GM23338 (cell line): ENCODE measurements at regions not wholly inside any gene's neighbourhood (a gene's known extent, or its start where the extent isn't known, plus 50 kb on each side); places are given as distances from the start of the nearest gene placed in this dataset.

ENCODE experiments used
- ATAC-seq: fragments of 200-7000 bp; cut with Tn5 transposase; 3 replicates; pipeline ENCODE4 v1.9.1; 2020
- DNase-seq: peaks from one replicate; pipeline ENCODE4 v3.0.0-alpha.2; 2015; ENCODE audit warnings: low spot score
- H2AFZ ChIP-seq: fragments of 200-600 bp; sonication (generic); 2 replicates; pipeline ENCODE4 v1.8.0; 2016; ENCODE audit warnings: antibody characterized with exemption, mild to moderate bottlenecking, moderate library complexity
- H3F3A ChIP-seq: fragments of 200-600 bp; sonication (generic); replicated peaks from 2 replicates; pipeline ENCODE4 v1.8.0; 2017; ENCODE audit warnings: antibody characterized with exemption, mixed run types, low read depth
- H3K27ac ChIP-seq: fragments of 200-600 bp; sonication (generic); 2 replicates; pipeline ENCODE4 v1.6.1; 2016; ENCODE audit warnings: low read depth
- H3K27me3 ChIP-seq: fragments of 200-600 bp; sonication (generic); 2 replicates; pipeline ENCODE4 v1.8.0; 2016; ENCODE audit warnings: mild to moderate bottlenecking, mixed run types, moderate library complexity; ENCODE audit not compliant: insufficient read depth
- H3K36me3 ChIP-seq: fragments of 200-600 bp; sonication (generic); 2 replicates; pipeline ENCODE4 v1.8.0; 2016; ENCODE audit warnings: mild to moderate bottlenecking; ENCODE audit not compliant: insufficient read depth
- H3K4me1 ChIP-seq: fragments of 200-600 bp; sonication (generic); 2 replicates; pipeline ENCODE4 v1.8.0; 2016; ENCODE audit warnings: mild to moderate bottlenecking, moderate library complexity; ENCODE audit not compliant: insufficient read depth
- H3K4me2 ChIP-seq: fragments of 200-600 bp; sonication (generic); 2 replicates; pipeline ENCODE4 v1.7.1; 2017; ENCODE audit warnings: mixed run types
- H3K4me3 ChIP-seq: fragments of 200-600 bp; sonication (generic); 2 replicates; pipeline ENCODE4 v1.6.1; 2016; ENCODE audit warnings: mixed run types
- H3K79me2 ChIP-seq: fragments of 200-600 bp; sonication (generic); replicated peaks from 2 replicates; pipeline ENCODE4 v1.8.0; 2017; ENCODE audit warnings: mild to moderate bottlenecking; ENCODE audit not compliant: insufficient read depth
- H3K9me2 ChIP-seq: fragments of 200-600 bp; sonication (generic); 2 replicates; pipeline ENCODE4 v1.8.0; 2017; ENCODE audit not compliant: insufficient read depth
- H4K20me1 ChIP-seq: fragments of 200-600 bp; sonication (generic); replicated peaks from 2 replicates; pipeline ENCODE4 v1.8.0; 2017; ENCODE audit warnings: mild to moderate bottlenecking; ENCODE audit not compliant: insufficient read depth
- H3K27ac Mint-ChIP-seq: 2 replicates; pipeline ENCODE4 v1.8.0; 2020; ENCODE audit warnings: inconsistent platforms, mild to moderate bottlenecking, moderate library complexity, mixed read lengths
- H3K27me3 Mint-ChIP-seq: 3 replicates; pipeline ENCODE4 v1.8.0; 2022; ENCODE audit warnings: low read depth, mild to moderate bottlenecking, moderate library complexity, mixed read lengths, inconsistent platforms; ENCODE audit not compliant: insufficient read depth, poor library complexity
- H3K36me3 Mint-ChIP-seq: 3 replicates; pipeline ENCODE4 v1.8.0; 2021; ENCODE audit warnings: low read depth, mild to moderate bottlenecking, inconsistent platforms, moderate library complexity, mixed read lengths
- H3K4me1 Mint-ChIP-seq: 3 replicates; pipeline ENCODE4 v1.8.0; 2020; ENCODE audit warnings: mild to moderate bottlenecking, inconsistent platforms, mixed read lengths
- H3K4me3 Mint-ChIP-seq: 3 replicates; pipeline ENCODE4 v1.8.0; 2021; ENCODE audit warnings: moderate library complexity, mild to moderate bottlenecking, inconsistent platforms, mixed read lengths
- H3K9me3 Mint-ChIP-seq: 3 replicates; pipeline ENCODE4 v1.8.0; 2020; ENCODE audit warnings: moderate library complexity, mild to moderate bottlenecking, inconsistent platforms, mixed read lengths
- ETS1 ChIP-seq: IDR thresholded peaks from 2 replicates; pipeline ENCODE4 v1.6.1; 2016; ENCODE audit warnings: antibody characterized with exemption
- EZH2phosphoT487 ChIP-seq: fragments of 200-600 bp; sonication (generic); IDR thresholded peaks from one replicate; pipeline ENCODE4 v1.8.1; 2018; ENCODE audit warnings: antibody characterized with exemption; ENCODE audit not compliant: unreplicated experiment
- STAT1 ChIP-seq: IDR thresholded peaks from one replicate; pipeline ENCODE4 v1.6.1; 2016; ENCODE audit warnings: antibody characterized with exemption; ENCODE audit not compliant: unreplicated experiment
- ZNF114 ChIP-seq: fragments of 250-450 bp; sonication (Bioruptor Pico); IDR thresholded peaks from 2 replicates; pipeline ENCODE4 v1.5.0; 2020; ENCODE audit warnings: mild to moderate bottlenecking, moderate library complexity
- ZNF331 ChIP-seq: fragments of 250-450 bp; sonication (Bioruptor Pico); IDR thresholded peaks from 2 replicates; pipeline ENCODE4 v1.5.0; 2020; ENCODE audit warnings: low read depth, mild to moderate bottlenecking, moderate library complexity
- ZNF462 ChIP-seq: fragments of 250-450 bp; sonication (Bioruptor Pico); IDR thresholded peaks from 2 replicates; pipeline ENCODE4 v1.5.0; 2020; ENCODE audit warnings: mild to moderate bottlenecking, moderate library complexity

- Mint-ChIP-seq H3K9me3 (no peaks in the 10 kb centered on the region; the same call in 2 of the 3 replicates), H3K4me1 (peaks cover 60% of the 10 kb centered on the region), H3K4me3 (no peak overlapping the region), H3K27me3 (peaks cover 10% of the 10 kb centered on the region), H3K36me3 (no peaks in the 10 kb centered on the region; the same call in 2 of the 3 replicates), H3K27ac (no peak overlapping the region)
- Histone ChIP-seq H3K79me2 (no peaks in the 10 kb centered on the region), H3K27ac (no peak overlapping the region), H3K27me3 (no peaks in the 10 kb centered on the region), H3K36me3 (no peaks in the 10 kb centered on the region), H3K9me2 (no peaks in the 10 kb centered on the region), H3K4me3 (no peak overlapping the region), H2AFZ (no peak overlapping the region), H4K20me1 (no peaks in the 10 kb centered on the region), H3K4me1 (peaks cover 47% of the 10 kb centered on the region), H3K4me2 (no peak overlapping the region), H3F3A (no peaks in the 10 kb centered on the region)
- no peak for TF ChIP-seq EZH2phosphoT487
- no peak for TF ChIP-seq STAT1
- no peak for TF ChIP-seq ZNF331
- TF ChIP-seq ZNF114 (CRISPR knock-in tag) = no peak
- TF ChIP-seq ZNF462 (CRISPR knock-in tag) = no peak
- no peak for TF ChIP-seq ETS1
- ATAC-seq (no peak), DNase-seq (no peak)
These were observed 198.8 kb upstream of the CTNNB1 start for GRCh38 chr3:41000471-41000870.
